Lung (tissue), 11 donors: ENCODE measurements at regions not wholly inside any gene's neighbourhood (a gene's known extent, or its start where the extent isn't known, plus 50 kb on each side); places are given as distances from the start of the nearest gene placed in this dataset.

Experiments
- ATAC-seq: fragments of 200-7000 bp; cut with Tn5 transposase; one replicate; pipeline ENCODE4 v1.9.1; 2020; ENCODE audit warnings: moderate number of reproducible peaks; ENCODE audit not compliant: insufficient read depth, low FRiP score
- DNase-seq, 3 donors: peaks; one replicate each; pipeline ENCODE4 v3.0.0-alpha.2; 2013 to 2017
- H3K27ac ChIP-seq, 2 donors: one replicate each; pipeline ENCODE4 v1.5.1; 2013; ENCODE audit warnings: mild to moderate bottlenecking in 2 of 2, moderate library complexity in 2 of 2, control low read depth in 1 of 2, inconsistent platforms in 1 of 2, low read depth in 1 of 2, low read length in 1 of 2
- H3K27me3 ChIP-seq, 3 donors: one replicate each; pipeline ENCODE4 v1.5.1; 2013; ENCODE audit warnings: low read length in 2 of 3; ENCODE audit not compliant: control insufficient read depth in 3 of 3, insufficient read depth in 3 of 3
- H3K36me3 ChIP-seq, 4 donors: one replicate each; pipeline ENCODE4 v1.5.1; 2013; ENCODE audit warnings: low read length in 4 of 4, mild to moderate bottlenecking in 1 of 4, moderate library complexity in 1 of 4; ENCODE audit not compliant: control insufficient read depth in 4 of 4, insufficient read depth in 4 of 4
- H3K4me1 ChIP-seq, 5 donors: one replicate each; pipeline ENCODE4 v1.5.1; 2013; ENCODE audit warnings: low read length in 5 of 5, mild to moderate bottlenecking in 2 of 5, moderate library complexity in 1 of 5; ENCODE audit not compliant: control insufficient read depth in 5 of 5, insufficient read depth in 5 of 5
- H3K4me3 ChIP-seq: one replicate; pipeline ENCODE4 v1.5.1; 2013; ENCODE audit warnings: mild to moderate bottlenecking, control low read depth, moderate library complexity
- H3K9ac ChIP-seq, 2 donors: one replicate each; pipeline ENCODE4 v1.5.1; 2013; ENCODE audit warnings: low read length in 2 of 2, control low read depth in 1 of 2; ENCODE audit not compliant: insufficient read depth in 1 of 2
- H3K9me3 ChIP-seq, 4 donors: one replicate each; pipeline ENCODE4 v1.5.1; 2013; ENCODE audit warnings: low read length in 3 of 4, mild to moderate bottlenecking in 1 of 4, moderate library complexity in 1 of 4; ENCODE audit not compliant: control insufficient read depth in 4 of 4, insufficient read depth in 3 of 4
- CTCF ChIP-seq: IDR thresholded peaks from 2 replicates; pipeline ENCODE4 v1.5.1; 2012; ENCODE audit warnings: mild to moderate bottlenecking; ENCODE audit errors: control extremely low read depth, extremely low read depth
- WGBS, 2 donors: extraction: QIAGEN DNeasy Blood & Tissue Kit; methylation state at CpG; one replicate each; pipeline ENCODE4 v1.1.7; 2013; 5-methylcytosine and 5-hydroxymethylcytosine counted together
- donor health status: control.
- donor health status: control.
- donor health status: Bipolar disorder and iron deficiency.
- donor health status: healthy.
- donor health status: DM: yes; HTN: yes; CAD: no.

- Histone ChIP-seq H3K4me1 (peaks cover 0 to 18% (median 5%) of the 10 kb centered on the region in 5 donors), H3K9me3 (no peaks in the 10 kb centered on the region), H3K27ac (no peak overlapping the region), H3K4me3 (no peak overlapping the region), H3K9ac (no peak overlapping the region), H3K36me3 (no peaks in the 10 kb centered on the region), H3K27me3 (peaks cover 0 to 6% (median 0%) of the 10 kb centered on the region in 3 donors)
- TF ChIP-seq CTCF, result no peak
- no peak for DNase-seq
- 26 to 51% methylated on average over 1 of the region's 1 CpG for WGBS, 2 donors
- ATAC-seq, result no peak
Observed at GRCh38 chr9:81108391-81108790, 581.0 kb downstream of the TLE1 start.

GRCh38 chr9:81103597-81104471 lies 585.5 kb downstream of the TLE1 start:
- no peak overlapping the region for H3K4me3 ChIP-seq
- TF ChIP-seq CTCF, result no peak
- DNase-seq, result peak in 1 of 3 donors; percentile 35
- no peaks in the 10 kb centered on the region for H3K9me3 ChIP-seq
- H3K9ac ChIP-seq, result no peak overlapping the region
- H3K36me3 ChIP-seq, result no peaks in the 10 kb centered on the region
- 67 to 76% methylated on average over 10 of the region's 10 CpGs for WGBS, 2 donors
- H3K27me3 ChIP-seq, result peaks cover 0 to 3% (median 0%) of the 10 kb centered on the region in 3 donors
- H3K27ac ChIP-seq, result no peak overlapping the region
- H3K4me1 ChIP-seq, result peaks cover 0 to 3% (median 0%) of the 10 kb centered on the region in 5 donors
- ATAC-seq, result no peak

GRCh38 chr9:81097131-81097847 lies 592.1 kb downstream of the TLE1 start:
- Histone ChIP-seq H3K27ac (no peak overlapping the region), H3K36me3 (no peaks in the 10 kb centered on the region)
- 62 to 79% methylated on average over 11 of the region's 11 CpGs for WGBS, 2 donors

More at GRCh38 chr9:81097131-81097847, 592.1 kb downstream of the TLE1 start:
- ATAC-seq (no peak), DNase-seq (no peak)
- TF ChIP-seq CTCF, result no peak
- Histone ChIP-seq H3K9ac (no peak overlapping the region), H3K4me3 (no peak overlapping the region), H3K4me1 (no peaks in the 10 kb centered on the region), H3K27me3 (no peaks in the 10 kb centered on the region), H3K9me3 (peaks cover 0 to 4% (median 0%) of the 10 kb centered on the region in 4 donors)
